Stimulated activated CD4-positive, alpha-beta T cell treated with anti-CD3 and anti-CD28 coated beads, TNF-alpha, amount 100 ng/mL, for 24 hours (primary cell): ENCODE measurements at regions not wholly inside any gene's neighbourhood (a gene's known extent, or its start where the extent isn't known, plus 50 kb on each side); places are given as distances from the start of the nearest gene placed in this dataset.

Experiments
- DNase-seq, 3 experiments: peaks; one replicate each; pipeline ENCODE4 v3.0.0-alpha.2; 2020; ENCODE audit warnings: low read depth in 3 of 3

- no peak for DNase-seq
Observed at GRCh38 chr10:53749439-53749838, 976.9 kb upstream of the MBL2 start.

DNA sequence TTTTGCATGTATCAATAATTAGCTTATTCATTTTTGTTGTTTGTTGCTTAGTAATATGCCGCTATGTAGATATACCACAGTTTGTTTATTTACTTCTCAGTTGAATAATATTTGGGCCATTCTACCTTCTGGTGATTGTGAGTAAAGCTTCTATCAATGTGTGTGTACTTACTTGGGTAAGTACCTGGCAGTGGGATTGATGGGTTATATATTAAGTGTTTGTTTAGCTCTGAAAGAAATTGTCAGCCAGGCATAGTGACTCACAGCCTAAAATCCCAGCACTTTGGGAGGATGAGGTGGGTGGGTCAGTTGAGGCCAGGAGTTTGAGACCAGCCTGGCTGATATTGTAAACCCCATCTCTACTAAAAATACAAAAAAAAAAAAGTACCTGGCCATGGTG, 975.7 kb upstream of the MBL2 start:
- no peak for DNase-seq

GRCh38 chr10:53744746-53745145, 972.2 kb upstream of the MBL2 start:
- no peak for DNase-seq

GRCh38 chr10:53744176-53744575, 971.6 kb upstream of the MBL2 start:
- no peak for DNase-seq

DNA sequence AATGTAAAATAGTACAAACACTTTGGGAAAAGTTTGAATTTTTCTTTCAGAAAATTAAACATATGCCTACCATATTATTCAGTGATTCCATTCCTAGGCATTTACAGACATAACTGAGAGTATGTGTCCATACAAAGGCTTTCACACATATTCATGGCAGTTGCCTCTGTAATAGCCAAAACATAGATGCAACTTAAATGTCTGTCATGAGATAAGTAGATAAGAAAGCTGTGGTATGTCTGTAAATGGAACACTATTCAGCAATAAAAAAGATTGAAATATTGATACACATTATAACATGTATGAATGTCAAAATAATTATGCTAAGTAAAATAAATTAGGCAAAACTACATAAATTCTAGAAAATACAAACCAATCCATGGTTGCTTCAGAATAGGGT, 964.5 kb upstream of the MBL2 start:
- no peak for DNase-seq

- DNase-seq, result no peak
Observed at GRCh38 chr10:53726921-53727320, 954.3 kb upstream of the MBL2 start.

DNA sequence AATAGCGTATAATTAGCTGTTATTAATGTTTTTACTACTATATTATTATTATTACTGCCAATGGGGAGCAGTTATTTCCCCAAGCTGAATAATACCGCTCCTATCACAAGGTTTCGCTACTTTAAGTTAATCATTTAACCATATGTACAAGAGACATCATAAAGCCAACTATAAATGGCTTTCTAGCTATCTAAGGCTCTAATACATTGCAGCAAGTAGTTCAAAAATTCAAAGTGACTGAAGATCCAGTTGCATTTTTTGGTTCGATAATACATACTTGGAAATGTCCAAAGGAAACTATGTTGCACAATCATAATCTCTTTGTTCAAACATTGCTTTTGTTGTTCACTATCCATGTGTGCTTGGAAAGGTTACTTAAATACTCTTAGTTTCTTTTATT, 952.0 kb upstream of the MBL2 start:
- DNase-seq, result no peak

DNA sequence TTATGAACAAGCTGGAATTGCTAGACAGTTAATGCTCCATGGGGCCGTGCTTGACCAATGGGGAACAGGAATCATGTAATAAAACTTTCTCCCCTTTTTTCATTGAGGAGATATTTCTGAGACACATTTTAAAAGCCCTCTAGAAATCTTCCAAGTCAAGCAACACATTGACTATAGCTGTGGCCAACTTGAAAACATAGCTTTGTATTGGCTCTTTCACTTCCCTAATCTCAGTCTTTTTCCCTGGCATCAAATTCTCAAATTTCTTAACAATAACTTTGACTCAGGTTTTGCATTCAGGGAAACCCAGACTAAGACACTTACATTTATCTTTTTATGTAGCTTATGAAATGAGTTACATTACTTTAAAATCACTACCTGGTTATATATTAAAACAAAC, 947.1 kb upstream of the MBL2 start:
- DNase-seq, result no peak

DNA sequence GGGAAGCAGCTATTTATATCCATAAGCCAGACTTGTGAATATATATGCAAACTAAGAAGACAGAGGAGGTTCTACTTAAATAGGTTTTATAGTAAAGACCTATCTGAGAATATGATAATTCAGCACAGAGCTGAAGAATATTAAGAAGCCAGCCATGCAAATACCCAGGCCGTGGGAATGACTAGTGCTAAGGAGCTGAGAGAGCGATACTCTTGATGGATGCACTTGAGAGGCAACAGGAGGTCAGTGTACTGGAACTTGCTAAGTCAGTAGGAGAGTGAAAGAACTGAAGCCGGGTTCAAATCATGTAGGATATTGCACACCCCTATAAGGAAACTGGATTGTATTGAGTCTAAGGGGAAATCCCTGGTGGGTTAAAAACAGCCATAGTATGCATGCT, 943.6 kb upstream of the MBL2 start:
- DNase-seq, result no peak

GRCh38 chr10:53713431-53713830, 940.8 kb upstream of the MBL2 start:
- no peak for DNase-seq

DNA sequence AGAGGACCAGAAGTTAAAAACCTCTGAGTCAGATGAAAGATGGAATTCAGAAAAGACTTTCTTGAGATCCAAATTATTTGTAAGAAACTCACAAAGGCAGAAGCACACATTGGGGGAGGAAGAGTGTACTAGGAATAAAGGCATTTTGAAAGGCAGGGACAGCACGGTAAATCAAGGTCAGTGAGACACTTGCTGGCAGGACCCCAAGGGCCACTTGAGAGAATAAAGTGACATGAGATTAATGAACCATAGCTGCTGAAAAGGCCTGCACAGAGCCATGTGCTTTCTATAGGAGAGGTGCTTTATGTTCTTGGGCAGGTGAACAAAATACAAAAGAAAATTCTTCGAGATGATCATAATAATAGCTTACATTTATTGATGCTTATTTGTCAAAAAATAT, 929.9 kb upstream of the MBL2 start:
- no peak for DNase-seq

- no peak for DNase-seq
Observed at GRCh38 chr10:53701213-53701612, 928.6 kb upstream of the MBL2 start.

GRCh38 chr10:53700278-53700677, 927.7 kb upstream of the MBL2 start:
- no peak for DNase-seq

DNA sequence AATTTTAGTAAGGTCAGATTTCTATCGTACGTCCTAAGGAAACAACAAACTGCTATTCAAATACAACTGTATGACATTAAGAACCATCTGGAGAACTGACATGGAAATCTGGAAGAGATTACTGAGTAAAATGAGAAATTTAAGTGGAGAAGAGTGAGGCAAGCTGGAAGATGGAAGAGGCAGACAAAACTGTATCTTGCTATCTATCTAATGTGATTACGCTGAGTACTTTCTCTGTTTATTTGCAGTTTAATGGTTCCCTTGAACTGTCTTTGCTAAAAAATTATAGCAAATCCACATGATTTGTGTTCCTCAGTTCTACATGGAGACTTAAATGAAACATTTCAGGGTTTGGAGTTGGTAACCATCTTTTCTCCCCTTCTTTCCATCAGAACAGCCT, 927.1 kb upstream of the MBL2 start:
- no peak for DNase-seq

DNA sequence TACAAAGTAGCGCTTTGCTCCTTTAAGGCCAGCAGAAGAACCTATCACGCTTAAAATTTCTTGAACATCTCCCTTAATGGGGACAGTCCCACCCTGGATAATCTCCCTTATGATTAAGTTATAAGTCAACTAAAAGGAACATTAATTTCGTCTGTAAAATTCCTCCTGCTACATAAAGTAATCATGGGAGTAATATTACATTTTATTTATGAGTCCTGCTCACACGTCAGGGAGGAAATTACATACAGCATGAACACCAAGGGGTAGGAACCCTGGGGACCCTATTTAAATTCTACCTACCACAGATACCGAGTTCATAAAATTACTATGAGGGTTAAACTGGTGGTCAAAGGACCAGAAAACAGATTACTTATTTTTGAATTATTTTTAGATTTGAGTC, 926.6 kb upstream of the MBL2 start:
- DNase-seq, result no peak

GRCh38 chr10:53697038-53697437, 924.5 kb upstream of the MBL2 start:
- no peak for DNase-seq

DNA sequence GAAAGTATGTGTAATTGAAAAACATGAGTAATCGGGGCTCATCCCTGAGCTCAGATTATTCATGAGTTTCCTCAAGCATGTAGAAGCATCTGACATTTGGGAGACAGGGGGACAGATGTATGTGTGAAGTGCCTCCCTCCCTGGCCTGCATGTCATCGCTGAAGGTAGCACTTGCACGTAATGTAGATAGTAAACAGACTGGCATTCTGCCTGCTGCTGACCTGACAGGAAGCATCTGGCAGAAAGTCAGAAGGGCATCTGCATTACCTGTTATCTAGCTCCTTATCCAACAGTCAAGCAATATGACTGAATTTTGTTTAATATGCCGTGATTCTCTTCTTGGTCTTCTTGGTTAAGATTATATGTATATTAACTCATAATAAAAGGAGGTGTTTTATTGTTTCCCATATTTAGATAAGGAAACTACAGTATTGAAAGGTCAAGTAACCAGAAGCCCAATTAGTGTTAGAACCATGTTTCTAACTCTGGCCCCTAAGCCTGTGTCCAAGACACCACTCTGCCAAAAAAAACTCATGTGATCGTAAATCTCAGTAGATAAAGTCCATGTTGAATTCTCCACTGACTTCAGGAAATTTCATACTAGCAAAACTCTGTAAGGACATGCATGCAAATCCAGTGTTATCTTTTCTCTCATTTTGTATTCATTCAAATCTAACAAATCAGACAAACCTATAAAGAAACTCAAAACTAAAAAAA, 918.1 kb upstream of the MBL2 start:
- no peak for DNase-seq

DNA sequence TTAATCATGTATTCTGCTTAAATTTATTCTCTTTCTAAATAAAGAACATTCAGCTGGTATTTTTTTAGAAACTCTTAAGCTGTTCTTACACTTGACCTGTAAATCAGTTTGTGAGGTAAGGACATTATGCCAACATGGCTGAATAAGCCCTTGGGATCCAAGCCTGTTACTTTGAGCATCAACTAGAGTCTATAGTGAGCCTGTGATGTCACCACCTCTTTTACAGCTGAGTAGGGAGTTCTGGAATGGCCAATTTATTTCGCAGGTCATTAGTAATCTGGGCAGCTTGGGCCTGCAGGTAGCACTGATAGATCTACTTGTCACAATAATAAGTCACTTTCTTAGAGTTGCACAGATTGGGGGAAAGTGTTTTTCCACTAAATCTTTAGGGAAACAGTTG, 915.2 kb upstream of the MBL2 start:
- no peak for DNase-seq

DNA sequence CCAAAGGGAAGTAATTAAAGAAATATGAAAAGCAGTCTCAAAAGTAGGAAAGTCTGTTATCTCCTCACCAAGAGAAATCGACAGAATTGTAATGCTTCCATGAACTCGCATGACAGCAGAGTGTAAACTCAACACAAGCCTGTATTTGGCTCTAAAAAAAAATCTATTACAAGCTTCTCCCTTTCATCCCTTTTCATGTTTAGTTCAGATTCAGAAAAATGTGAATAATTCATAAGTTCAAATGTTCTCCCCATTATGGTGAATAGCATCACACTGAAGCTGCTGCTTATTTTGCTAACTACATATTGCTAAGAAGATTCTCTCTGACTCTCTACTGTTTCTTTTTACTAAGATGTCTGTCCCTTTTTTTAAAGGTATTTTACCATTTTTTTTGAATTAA, 910.3 kb upstream of the MBL2 start:
- no peak for DNase-seq

- no peak for DNase-seq
Observed at GRCh38 chr10:53682458-53682857, 909.9 kb upstream of the MBL2 start.

GRCh38 chr10:53679666-53680065, 907.1 kb upstream of the MBL2 start:
- no peak for DNase-seq

DNA sequence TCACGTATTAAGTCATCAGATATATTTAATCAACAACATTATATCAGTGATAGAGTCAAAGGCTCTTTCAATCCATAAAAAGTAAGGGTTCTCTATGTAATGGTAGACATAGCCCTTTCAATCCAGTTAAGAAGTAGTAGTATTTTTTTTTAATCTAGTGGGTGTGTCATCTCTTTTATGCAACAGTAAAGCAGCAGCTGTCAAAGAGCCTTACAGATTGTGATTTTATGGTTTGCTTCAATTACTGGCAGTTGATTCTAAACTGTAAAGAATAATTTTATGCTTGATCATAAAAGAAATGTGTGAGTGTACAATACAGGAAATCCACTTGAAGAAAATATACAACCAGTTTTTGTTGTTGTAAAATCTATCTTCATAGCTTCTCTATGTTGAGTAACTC, 902.6 kb upstream of the MBL2 start:
- no peak for DNase-seq

DNA sequence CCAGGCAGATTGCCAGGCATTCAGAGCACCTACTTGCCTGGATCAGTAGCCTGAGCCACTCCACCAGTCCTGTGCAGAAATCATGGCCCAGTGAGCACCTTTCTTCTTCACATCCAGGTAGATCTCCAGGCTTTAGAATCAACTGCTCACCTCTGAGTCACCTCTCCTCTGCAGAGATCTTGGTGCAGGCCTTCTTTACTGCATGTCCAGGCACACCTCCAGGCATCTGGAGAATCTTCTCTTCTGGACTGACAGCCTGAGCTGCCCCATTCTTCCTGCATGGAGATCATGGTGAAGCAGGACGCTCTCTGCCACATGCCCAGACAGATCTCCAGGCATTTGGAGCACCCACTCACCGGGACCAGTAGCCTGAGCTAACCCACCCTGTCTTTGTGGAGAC, 894.5 kb upstream of the MBL2 start:
- DNase-seq, result no peak

GRCh38 chr10:53664282-53665019, 891.9 kb upstream of the MBL2 start:
- no peak for DNase-seq
